NT2/D1 (cell line): ENCODE measurements at regions not wholly inside any gene's neighbourhood (a gene's known extent, or its start where the extent isn't known, plus 50 kb on each side); places are given as distances from the start of the nearest gene placed in this dataset.
"Not testable (repeated sequence)": the region's sequence is repeated elsewhere in the genome, so short reads cannot be mapped to it uniquely, and the experiment has no call there.

ENCODE experiments used
- DNase-seq: peaks from one replicate; pipeline ENCODE4 v3.0.0-alpha.2; 2011; ENCODE audit warnings: low read depth, low spot score
- H3K27me3 ChIP-seq: 2 replicates; pipeline ENCODE4 v1.6.0; 2011; ENCODE audit warnings: mild to moderate bottlenecking; ENCODE audit not compliant: insufficient read length, insufficient read depth
- H3K36me3 ChIP-seq: 2 replicates; pipeline ENCODE4 v1.6.1; 2011; ENCODE audit warnings: mild to moderate bottlenecking, low read length, mixed read lengths; ENCODE audit not compliant: insufficient read depth, insufficient read length
- H3K4me1 ChIP-seq: 2 replicates; pipeline ENCODE4 v1.5.1; 2011; ENCODE audit not compliant: insufficient read depth, insufficient read length
- H3K4me3 ChIP-seq: 2 replicates; pipeline ENCODE4 v1.5.1; 2011; ENCODE audit warnings: low read depth; ENCODE audit not compliant: insufficient read length
- H3K9ac ChIP-seq: 2 replicates; pipeline ENCODE4 v1.6.0; 2011; ENCODE audit warnings: low read depth; ENCODE audit not compliant: insufficient read length
- H3K9me3 ChIP-seq: 2 replicates; pipeline ENCODE4 v1.5.1; 2011; ENCODE audit warnings: mild to moderate bottlenecking, low read length; ENCODE audit not compliant: insufficient read depth
- SUZ12 ChIP-seq: IDR thresholded peaks from 2 replicates; pipeline ENCODE4 v1.6.1; 2011; ENCODE audit not compliant: insufficient read length, insufficient read depth; ENCODE audit errors: extremely low read depth
- YY1 ChIP-seq: IDR thresholded peaks from 2 replicates; pipeline ENCODE4 v1.6.1; 2011; ENCODE audit not compliant: insufficient read length, insufficient read depth
- ZNF274 ChIP-seq: IDR thresholded peaks from 2 replicates; pipeline ENCODE4 v1.6.1; 2011; ENCODE audit warnings: mild to moderate bottlenecking, low read depth, low read length

GRCh38 chr2:114350186-114350725 lies 92.2 kb upstream of the DPP10 start:
- Histone ChIP-seq H3K4me1 (no peaks in the 10 kb centered on the region), H3K9me3 (no peaks in the 10 kb centered on the region), H3K9ac (no peak overlapping the region), H3K27me3 (no peaks in the 10 kb centered on the region), H3K36me3 (no peaks in the 10 kb centered on the region), H3K4me3 (no peak overlapping the region)
- no peak for DNase-seq
- no peak for TF ChIP-seq ZNF274

DNA sequence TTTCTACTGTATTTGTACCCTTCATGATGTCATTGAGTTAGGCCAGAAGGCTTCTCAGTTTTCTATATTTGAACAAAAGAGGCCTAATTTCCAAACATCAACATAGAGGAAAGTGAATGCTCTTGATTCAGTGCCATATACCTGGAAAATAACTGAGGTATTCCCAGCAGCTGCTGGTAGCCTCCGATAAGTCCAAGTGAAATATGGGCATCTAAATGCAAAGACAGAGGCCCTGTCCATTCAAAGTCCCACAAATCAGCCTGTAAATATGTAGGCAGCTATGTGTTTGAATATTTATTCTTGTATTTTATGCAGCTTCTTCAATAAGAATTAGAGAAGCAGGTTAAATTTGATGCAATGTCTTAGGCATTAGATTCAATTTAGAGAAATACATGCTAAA lies 89.5 kb upstream of the DPP10 start:
- no peaks in the 10 kb centered on the region for H3K9me3 ChIP-seq
- TF ChIP-seq YY1, result no peak
- TF ChIP-seq ZNF274, result no peak
- TF ChIP-seq SUZ12, result no peak

GRCh38 chr2:114354199-114354598 lies 88.2 kb upstream of the DPP10 start:
- Histone ChIP-seq H3K9me3 (no peaks in the 10 kb centered on the region), H3K27me3 (no peaks in the 10 kb centered on the region), H3K9ac (no peak overlapping the region), H3K4me1 (no peaks in the 10 kb centered on the region), H3K36me3 (no peaks in the 10 kb centered on the region), H3K4me3 (no peak overlapping the region)
- TF ChIP-seq ZNF274 (no peak), YY1 (no peak), SUZ12 (no peak)
- DNase-seq, result no peak

More for the DNA sequence above, 89.5 kb upstream of the DPP10 start:
- no peaks in the 10 kb centered on the region for H3K36me3 ChIP-seq
- DNase-seq, result no peak
- no peak overlapping the region for H3K9ac ChIP-seq
- H3K27me3 ChIP-seq, result no peaks in the 10 kb centered on the region
- no peak overlapping the region for H3K4me3 ChIP-seq
- H3K4me1 ChIP-seq, result no peaks in the 10 kb centered on the region

DNA sequence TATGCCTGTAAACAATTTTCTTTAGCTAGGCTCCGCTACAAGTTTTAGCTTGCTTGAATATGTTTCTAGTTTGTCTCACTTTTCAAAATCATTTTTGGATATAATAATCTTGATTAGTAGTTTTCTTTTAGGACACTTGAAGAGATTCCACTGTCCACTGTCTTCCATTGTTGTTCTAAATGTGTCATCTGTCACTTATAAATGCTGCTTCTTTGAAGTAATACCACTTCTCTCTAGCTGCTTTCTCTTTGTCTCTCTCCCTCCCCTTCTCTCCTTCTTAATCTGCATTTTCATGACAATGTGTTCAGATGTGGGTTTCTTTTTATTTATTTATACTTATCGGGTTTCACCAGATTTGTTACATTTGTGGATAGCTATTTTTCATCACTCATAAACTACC lies 73.7 kb upstream of the DPP10 start:
- Histone ChIP-seq H3K9ac (no peak overlapping the region), H3K9me3 (peaks cover 28% of the 10 kb centered on the region), H3K36me3 (no peaks in the 10 kb centered on the region), H3K4me1 (no peaks in the 10 kb centered on the region), H3K4me3 (no peak overlapping the region), H3K27me3 (no peaks in the 10 kb centered on the region)
- TF ChIP-seq ZNF274, result no peak
- no peak for TF ChIP-seq YY1
- no peak for TF ChIP-seq SUZ12
- DNase-seq, result no peak

GRCh38 chr2:114371721-114372120 lies 70.7 kb upstream of the DPP10 start:
- H3K9me3 ChIP-seq, result peaks cover 28% of the 10 kb centered on the region
- not testable (repeated sequence) for H3K4me1 ChIP-seq, H3K9ac ChIP-seq, H3K4me3 ChIP-seq, H3K27me3 ChIP-seq, DNase-seq, H3K36me3 ChIP-seq

DNA sequence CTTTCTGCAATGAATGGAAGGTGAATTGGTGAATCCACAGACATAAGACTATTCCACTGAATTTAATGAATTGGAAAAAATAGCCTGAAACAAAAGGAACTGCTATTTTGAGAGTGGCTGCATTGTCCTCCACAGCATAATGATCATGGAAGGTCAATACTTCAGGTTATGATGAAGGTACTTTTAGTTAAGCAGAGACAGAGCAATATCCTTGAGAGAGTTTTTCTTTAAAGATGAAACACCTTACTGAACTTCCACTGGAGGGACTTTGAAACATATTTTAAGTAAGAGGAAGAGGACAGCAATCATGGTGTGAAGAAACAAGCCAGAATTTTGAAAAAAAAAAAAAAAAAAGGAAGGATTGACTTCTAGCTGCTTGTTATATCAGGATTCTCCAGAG lies 68.8 kb upstream of the DPP10 start:
- Histone ChIP-seq H3K4me3 (no peak overlapping the region), H3K9ac (no peak overlapping the region), H3K4me1 (no peaks in the 10 kb centered on the region), H3K9me3 (peaks cover 20% of the 10 kb centered on the region), H3K27me3 (no peaks in the 10 kb centered on the region), H3K36me3 (no peaks in the 10 kb centered on the region)
- DNase-seq, result no peak
- TF ChIP-seq YY1, result no peak
- no peak for TF ChIP-seq SUZ12

DNA sequence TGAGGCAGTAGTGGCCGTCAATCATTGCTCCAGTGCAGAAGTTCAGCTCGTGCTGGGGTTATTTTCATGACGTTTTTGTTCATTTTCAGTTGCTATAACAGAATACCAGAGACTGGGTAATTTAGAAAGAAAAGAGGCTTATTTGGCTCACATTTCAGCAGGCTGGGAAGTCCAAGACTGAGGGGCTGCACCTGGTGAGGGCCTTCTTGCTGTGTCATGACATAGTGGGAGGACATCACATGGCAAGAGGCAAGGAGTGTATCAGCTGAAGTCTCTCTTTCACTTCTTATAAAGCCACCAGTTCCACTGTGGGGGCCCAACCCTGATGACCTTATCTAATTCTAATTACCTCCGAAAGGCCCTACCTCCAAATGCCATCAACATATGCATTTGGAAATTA lies 58.0 kb upstream of the DPP10 start:
- TF ChIP-seq ZNF274, result no peak
- TF ChIP-seq SUZ12, result no peak
- no peak for TF ChIP-seq YY1
- no peaks in the 10 kb centered on the region for H3K36me3 ChIP-seq
- no peak overlapping the region for H3K9ac ChIP-seq
- H3K27me3 ChIP-seq, result no peaks in the 10 kb centered on the region
- H3K4me3 ChIP-seq, result no peak overlapping the region
- H3K4me1 ChIP-seq, result no peaks in the 10 kb centered on the region
- H3K9me3 ChIP-seq, result no peaks in the 10 kb centered on the region
- no peak for DNase-seq

DNA sequence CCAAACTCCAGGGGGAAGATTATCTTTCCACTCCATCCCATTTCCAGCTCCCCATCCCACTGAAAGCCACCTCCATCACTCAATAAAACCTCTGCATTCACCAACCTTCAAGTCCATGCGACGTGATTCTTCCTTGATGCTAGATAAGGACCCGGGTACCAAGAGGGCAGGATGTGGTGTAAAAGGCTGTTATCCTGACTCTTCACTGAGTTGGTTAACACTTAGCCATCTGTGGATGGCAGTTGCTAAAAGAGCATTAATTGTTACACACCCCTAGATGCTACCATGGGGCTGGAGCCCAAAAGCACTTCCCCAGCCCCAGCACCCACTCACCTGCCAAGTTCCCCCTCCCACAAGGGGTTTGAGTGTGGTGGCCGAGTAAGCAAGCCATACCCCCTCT lies 53.4 kb upstream of the DPP10 start:
- Histone ChIP-seq H3K36me3 (no peaks in the 10 kb centered on the region), H3K4me3 (no peak overlapping the region), H3K9me3 (peaks cover 10% of the 10 kb centered on the region; the same call in 1 of the 2 replicates), H3K27me3 (no peaks in the 10 kb centered on the region), H3K4me1 (no peaks in the 10 kb centered on the region), H3K9ac (no peak overlapping the region)
- TF ChIP-seq ZNF274, result no peak
- no peak for TF ChIP-seq YY1
- no peak for TF ChIP-seq SUZ12
- no peak for DNase-seq
